CD4-positive, alpha-beta T cell treated with Interleukin-6 at 100 ng/mL for 8 hours (primary cell): ENCODE measurements at regions not wholly inside any gene's neighbourhood (a gene's known extent, or its start where the extent isn't known, plus 50 kb on each side); places are given as distances from the start of the nearest gene placed in this dataset.

Experiments used
- DNase-seq: peaks from one replicate; pipeline ENCODE4 v3.0.0-alpha.2; 2020; ENCODE audit warnings: mixed read lengths, low spot score

DNA sequence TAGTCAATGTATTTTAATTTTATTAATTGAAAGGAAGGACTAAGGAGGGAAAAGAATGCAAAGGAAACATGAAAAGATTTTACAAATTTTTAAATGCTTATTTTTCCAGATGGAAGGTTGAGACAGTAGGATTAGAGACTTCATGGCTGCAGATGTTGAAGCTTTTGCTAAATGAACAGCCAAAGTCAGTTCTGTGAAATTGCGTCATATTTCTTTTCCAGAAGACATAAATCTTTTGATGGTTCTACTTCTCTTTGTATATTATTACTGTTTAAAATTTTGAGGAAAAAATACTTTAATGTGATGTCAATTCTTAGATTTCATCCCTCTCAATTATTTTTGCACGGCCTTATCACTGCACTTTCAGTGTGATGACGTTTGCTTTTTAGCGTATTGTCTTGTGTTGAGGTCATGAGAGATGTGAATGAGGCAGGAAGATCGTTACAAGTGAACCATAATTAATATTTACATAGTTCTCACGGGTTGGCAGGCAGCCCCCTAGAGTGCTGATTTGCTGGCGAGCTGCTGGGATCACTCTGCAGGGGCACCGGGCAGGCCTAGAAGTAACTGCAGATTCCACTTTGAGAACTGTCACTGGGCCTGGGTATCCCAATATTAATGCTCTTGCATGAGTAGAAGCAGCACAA lies 158.1 kb downstream of the TBXT start:
- no peak for DNase-seq

DNA sequence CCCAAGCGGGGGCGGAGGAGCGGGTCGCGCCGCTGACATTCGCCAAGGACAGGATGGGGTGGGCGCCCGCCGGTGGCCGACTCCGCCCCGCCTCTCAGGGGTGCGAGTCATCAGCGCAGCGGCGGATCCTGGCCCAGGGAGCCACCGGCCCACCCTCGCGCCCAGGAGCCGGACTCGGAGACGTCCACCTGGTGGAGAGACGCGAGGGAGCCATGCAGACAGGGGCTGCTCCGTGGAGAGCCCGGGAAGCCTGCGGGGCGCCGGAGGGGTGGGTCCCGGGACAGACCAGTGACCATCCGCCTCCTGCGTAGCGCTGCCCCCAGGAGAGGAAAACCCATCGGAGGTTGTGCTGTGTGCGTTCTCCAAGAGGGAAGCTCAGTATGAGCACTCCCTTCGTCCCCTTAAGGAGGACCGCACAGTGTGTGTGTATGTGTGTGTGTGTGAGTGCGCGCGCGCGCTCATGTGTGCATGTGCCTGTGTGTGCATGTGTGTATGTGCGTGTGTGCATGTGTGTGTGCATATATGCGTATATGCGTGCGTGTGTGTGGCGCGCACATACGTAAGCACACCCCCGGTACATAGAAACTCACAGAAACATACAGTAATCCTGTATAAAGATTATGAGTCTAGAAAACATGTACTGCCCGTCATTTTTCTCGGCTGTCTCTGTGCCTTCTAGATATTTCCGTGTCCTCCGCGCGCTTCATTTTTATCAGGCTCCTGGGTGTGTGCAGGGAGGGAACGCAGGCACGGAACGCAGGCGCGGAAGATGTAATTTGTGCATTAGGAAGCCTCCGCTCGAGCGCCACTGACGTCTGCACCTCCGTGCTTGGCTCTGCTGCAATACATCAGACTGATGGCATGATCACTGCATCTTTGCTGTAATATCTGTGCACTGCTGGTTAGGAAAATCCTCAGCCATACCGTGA lies 158.9 kb downstream of the TBXT start:
- no peak for DNase-seq

DNA sequence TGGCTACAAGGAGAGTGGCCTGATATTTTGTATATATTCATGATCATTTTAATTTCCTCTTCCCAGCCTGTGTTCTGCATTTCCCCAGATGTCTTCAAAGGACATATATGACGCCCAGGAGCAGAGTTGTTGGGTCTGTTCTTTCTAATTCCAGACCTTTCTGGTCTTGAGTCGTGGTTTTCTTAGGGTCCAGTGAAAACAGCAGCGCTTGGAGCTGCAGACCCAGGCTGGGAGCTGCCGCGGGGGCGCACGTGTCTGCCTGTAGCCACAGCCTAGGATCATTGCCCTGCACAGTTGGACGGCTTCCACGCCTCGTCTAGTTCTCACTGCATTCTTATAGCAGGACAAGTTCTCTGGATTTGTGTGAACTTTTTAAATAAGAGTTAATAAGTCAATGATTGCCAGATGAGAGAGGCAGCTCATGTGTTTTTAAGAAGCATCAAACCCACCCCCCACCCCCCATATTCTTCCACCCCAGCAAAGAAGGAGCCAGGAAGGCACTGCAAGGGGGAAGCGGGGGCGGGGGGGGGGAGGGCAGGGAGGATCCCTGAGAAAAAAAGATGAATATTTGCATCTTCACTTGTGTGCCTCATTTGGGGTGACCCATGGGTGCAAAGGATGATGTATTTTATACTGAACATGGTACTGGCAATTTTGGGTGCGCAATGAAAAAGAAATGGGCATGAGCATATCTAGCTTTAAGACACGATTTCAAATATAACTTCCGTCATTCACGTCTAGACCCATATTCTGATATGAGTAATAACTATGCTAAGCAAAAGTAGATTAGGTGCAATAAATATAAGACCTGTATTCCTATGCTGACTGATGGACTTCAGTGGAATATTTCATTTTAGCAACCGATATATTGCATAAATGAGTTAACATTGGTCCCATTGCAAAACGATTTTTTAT lies 160.0 kb downstream of the TBXT start:
- DNase-seq = no peak

DNA sequence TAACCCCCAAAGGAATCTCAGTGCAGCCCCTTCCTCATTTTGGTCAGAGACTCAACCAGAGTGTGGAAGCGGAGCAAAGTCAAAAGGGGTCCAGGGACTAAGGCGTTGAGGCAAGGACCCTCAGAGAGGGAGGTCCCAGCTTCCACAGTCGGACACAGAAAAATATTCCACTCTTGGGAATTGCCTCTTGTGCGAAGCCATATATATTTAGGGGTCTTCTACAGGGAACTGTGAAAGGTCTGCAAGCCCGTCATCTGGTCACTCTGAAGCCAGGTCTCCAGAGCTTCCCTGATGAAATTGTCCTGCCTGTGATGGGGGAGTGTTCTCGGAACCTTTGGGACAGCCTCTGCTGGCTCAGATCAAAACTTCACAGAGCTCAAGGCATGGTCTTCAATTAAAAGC lies 160.8 kb downstream of the TBXT start:
- DNase-seq = no peak

DNA sequence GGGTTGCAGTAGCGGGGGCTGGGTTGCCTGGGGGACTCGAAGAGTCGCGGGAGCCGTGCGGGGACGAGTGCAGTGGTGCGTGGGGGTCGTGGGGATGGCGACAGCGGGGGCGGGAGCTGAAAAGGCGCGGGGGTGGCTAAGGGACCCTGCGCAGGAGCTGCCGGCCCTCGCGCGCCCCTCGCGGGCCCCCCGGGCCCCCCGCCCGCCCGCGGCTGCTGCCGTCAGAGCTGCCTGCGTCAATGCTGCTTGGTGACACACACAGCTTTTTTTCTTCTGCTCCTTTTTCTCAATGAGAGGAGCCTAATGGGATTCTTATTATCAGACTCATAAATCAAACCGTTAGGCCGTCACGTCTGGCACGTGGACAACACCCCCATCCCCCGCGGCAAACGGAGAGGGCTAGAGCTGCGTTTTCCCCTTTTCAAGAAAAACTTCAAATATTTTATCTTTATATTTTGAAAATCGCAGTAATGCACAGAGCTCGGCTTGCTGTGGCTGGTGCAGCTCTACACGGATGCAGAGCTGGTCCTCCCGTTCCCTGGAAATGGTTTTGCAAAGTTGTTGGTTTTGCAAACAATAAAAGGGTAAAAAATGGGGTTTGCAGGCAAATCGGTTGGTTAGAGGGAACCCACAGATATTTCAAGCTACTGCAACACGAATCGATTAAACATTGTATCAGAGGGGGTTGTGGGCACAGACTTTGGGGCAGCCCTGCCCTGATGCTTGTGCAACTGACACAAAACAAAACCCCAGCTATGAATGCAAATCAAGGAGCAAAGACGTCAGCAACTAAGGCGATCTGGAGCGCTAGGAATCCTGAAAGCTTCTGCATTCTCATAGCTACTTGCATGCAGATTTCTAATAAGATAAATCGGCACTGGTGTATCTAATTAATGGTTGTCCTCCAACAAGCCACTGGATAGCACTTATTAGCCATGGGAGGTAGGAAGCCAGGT lies 161.4 kb downstream of the TBXT start:
- no peak for DNase-seq

DNA sequence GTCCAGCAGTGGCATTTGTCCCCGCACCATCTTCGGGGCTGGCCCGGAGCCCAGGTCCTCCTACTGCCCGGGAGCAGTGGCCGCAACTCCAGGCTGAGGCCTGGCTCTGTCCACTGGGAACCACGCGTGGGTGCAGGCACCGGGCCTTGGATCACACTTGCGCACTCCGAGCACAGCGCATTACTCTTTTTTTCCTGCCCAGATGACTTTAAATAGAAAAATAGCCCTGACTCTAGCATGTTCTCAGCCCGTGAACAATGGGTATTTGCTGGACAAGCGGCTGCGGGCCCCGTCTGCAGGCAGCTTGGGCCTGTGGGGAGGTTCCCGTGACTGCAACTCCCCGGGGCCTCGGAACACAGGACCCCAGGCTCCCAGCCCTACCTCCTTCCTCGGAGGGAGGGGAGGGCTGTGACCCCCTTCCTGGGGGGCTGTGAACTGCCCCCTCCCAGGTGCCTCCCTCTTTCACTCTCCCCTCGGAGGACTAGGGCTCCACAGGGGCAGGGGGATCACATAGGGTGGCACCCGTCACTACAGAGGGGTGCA lies 162.2 kb downstream of the TBXT start:
- no peak for DNase-seq

DNA sequence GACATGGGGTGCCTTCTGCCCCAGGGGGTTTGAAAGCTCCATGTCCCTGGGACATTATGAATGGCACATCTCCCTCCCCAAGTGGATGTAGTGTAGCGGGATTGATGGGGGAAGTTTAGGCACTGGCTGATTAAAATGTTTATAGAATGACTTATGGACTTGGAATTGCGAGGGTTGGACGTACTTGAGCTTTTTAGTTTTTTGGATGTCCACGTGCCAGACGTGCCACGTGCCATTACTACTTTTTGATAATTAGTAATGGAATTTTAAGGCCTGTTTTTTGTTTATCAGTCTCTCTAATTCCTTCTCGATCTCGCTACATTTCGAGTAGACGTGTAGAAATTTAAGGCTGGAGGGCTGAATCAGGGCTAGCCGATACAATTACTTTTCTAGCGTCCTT lies 162.8 kb downstream of the TBXT start:
- DNase-seq = no peak

DNA sequence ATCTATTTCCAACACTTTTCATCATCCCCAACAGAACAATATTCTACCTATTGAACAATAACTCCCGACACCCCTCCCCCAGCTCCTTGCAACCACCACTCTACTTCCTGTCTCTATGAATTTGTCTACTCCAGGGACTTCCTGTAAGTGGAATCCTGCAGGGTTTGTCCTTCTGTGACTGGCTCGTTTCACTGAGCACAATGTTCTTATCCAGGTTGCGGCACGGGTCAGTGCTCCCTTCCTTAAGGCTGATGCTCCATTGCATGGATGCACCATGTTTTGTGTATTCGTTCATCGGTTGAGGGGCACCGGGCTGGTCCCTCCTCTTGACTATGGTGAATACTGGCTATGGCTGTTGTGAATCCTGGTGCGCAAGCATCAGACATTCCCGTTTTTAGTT lies 163.2 kb downstream of the TBXT start:
- no peak for DNase-seq

DNA sequence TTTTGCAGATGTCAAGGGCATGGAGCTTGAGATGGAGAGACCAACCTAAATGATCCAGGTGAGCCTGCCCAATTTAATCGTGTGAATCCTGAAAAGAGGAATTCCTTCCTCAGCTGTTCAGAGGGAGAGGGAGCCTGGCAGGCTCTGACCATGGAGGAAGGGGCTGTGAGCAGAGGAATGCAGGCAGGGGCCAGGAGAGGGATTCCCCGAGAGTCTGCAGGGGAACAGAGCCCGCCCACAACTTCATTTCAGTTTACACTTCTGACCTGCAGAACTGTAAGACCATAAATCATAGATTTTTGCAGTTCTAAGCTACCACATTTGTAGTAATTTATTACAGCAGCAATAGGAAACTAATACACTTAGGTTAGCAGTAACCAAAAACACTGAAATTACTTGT lies 164.1 kb downstream of the TBXT start:
- no peak for DNase-seq

DNA sequence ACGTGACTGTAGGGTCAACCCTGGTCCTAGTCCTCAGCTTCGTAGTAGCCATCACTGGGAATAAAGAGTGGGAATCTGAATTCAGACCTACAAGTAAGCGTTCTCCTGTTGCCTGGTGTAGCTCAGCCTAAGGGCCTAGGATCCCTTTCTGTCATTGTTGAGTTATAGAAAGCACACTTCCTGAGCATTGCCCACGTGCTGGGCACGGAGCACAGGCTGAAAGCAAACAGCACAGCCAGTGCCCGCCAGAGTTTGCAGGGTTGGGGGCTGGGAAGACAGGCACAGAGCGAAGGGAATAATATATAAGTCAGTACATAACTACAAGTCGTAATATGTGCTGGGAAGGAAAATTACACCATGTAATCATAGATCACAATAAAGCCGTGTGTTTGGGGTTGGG lies 166.3 kb downstream of the TBXT start:
- DNase-seq = no peak

DNA sequence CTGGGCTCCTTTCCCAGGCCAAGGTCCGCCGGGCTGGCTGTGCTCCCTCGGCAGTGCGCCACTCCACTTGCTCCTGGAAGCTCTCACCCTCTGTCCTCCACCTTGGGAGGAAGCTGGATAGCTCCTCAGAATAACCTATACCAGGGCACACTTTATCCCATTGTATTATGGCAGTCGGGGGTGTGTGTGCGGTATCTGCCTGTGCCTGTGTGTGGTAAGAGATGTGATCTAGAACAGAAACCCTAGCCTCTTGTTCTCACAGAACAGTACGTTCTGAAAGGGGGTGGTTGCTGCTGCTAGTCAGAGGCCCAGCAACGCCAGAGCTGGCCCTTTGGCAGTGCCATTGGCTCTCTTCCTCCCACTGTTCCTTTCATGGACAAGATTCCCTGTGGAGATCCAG lies 168.4 kb downstream of the TBXT start:
- no peak for DNase-seq

DNA sequence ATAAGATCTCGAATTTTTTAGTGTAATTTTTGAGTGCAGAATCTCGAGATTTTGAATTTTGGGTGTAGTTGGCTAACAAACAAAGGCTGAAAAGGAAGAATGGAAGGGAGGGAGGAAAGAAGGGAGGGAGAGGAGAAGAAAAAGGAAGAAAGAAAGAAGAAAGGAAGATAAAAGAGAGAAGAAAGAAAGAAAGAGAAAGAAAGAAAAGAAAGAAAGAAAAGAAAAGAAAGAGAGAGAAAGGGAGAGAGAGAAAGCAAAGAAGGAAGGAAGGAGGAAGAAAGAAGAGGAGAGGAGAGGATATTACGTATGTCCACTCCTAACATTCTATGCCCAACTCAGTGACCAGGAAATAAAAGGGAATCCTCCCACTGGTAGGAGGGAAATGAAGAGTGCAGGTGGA lies 169.6 kb downstream of the TBXT start:
- no peak for DNase-seq

DNA sequence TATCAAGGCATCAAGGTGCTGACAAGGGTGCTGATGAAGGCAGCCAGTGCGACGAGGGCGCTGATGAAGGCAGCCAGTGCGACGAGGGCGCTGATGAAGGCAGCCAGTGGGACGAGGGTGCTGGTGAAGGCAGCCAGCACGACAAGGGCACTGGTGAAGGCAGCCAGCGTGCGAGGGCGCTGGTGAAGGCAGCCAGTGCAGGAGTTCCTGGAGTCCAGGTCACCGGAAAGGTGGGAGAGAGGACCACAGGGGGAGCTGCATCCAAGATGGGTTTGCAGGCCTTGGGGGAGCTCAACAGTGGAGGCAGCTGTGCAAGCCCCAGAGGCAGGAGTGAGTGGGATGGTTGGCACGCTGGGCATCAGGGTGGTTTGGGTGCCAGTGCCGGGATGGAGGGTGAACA lies 176.3 kb downstream of the TBXT start:
- no peak for DNase-seq

DNA sequence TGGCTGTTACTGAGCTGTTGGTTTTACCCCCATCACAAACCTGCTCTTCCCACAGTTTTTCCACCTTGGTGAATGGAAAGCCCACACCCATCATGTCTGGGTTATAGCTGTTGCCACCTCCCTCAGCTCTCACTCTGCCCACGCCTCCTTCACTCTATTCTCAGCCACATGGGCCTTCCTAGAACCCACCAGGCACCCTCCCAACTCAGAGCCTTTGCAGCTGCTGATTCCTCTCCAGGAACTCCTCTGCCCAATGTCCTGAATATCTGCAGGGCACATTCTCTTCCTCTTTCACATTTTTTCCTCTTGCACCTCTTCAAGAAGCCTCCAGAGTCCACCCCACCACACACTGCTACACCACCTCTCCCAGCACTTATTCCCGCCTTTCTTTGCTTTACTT lies 177.4 kb downstream of the TBXT start:
- no peak for DNase-seq

DNA sequence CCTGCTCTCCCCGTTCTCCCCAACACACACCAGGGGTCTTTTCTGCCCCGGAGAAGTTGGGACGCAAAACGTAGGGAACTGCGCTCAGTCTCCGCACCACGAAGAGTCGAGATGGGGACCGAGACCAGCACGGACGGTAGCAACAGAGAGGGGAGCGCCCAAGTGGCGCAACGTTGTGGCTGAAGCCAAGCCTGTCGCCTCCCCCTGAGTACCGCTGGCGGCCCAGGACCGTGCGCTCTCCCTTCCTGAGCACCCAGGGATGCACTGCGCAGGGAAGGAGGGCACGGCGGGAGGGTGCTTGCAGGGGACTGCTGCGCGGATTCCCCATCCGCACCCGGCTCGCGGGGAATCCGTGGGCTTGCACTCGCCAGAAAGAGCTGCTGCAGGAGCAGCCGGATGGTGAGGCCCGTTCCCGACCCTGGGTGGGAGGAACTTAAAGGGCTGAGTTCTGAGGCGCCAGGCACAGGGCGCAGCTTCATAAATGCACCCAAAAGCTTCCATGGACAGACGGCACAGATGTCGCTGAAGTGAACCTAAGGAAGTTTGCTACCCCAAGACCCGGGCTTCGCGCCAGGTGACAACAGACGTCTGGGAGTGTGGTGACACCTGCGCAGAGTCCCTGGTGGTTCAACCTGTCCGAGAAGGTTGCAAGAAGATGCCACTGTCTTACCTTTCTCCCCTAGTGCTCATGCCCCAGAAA lies 178.7 kb downstream of the TBXT start:
- DNase-seq = no peak

DNA sequence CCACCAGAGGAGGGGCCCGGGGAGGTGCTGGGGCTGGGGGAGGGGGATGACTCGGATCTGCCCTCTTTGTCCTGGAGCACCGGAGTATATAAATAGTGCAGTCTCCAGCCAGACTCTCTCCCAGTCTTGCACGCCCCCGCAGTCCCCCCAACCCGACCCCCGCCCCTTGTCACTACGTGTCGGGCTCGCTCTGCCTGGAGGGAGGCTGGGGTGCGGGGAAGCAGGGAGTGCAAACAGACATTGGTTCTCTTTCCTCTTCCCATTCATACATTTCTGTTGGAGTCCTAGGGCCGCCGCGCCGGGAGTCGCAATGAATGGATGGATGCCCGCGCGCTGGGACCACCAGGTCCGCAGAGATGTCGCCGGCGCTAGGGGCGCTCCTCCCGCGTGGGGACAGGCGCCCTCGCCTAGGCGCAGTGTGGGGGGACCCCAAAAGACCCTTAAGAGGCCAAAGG lies 179.3 kb downstream of the TBXT start:
- DNase-seq = no peak

DNA sequence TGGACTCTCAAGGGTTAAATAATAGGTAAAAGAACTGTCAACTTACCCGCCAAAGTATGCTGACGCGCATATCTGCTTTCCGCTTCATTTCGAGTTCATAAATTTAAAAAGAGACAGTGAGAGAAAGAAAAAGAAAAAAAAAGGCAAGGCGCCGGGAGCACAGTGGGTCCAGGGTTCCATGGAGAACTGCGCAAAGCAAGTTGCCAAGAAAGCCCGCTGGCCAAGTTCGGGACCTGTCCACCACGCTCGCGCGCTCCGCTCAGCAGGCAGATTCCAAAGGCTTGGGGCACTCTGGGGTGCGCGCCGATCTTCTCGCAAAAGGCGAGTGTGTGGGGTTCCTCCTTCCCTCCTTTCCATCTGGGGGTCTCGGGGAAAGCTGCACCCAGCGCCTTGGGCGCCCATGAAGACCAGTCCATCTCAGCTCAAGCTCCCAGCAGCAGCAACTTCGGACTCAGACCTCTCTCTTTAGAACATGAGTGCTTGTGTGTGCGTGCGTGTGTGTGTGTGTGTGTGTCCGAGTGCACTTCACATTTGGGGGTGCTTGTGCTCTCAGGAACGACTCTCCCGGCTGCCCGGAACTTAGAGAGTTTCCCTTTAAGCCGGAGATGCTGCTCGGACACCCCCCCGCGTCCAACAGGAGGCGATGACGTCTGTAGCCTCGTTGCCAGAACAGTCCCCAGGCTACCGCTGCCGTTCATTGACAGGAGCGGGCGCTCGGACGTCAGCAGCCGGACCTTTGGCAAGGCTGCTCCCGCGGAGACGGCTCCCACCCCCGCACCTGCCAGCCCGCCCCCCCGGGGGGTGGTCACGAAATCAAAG lies 180.0 kb downstream of the TBXT start:
- no peak for DNase-seq

DNA sequence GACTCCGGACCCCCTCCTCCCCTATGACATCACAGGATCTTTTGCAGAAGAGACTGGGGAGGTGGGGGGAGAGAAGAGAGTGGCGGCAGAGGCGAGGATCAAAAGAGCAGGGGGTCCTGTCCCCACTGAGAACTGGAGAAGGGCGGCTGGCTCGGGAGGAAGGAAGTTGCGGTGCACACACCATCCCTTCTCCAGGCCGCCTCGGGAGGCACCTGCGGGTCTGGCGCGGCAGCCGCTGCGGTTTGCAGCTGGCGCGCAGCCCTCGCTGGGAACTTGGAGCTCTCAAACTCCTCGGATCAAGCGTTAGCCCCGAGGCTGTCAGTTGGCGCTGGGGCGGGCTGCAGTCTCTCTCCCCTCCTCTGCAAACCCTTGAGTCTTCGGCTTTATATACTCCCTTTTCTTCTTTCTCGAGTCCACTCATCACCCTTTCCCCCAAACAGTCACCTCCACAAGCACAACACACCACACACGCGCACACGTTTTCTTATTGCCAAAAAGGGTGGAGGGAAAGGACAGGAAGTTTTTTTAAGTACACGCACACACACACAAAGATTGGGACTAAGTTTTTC lies 180.7 kb downstream of the TBXT start:
- DNase-seq = no peak

DNA sequence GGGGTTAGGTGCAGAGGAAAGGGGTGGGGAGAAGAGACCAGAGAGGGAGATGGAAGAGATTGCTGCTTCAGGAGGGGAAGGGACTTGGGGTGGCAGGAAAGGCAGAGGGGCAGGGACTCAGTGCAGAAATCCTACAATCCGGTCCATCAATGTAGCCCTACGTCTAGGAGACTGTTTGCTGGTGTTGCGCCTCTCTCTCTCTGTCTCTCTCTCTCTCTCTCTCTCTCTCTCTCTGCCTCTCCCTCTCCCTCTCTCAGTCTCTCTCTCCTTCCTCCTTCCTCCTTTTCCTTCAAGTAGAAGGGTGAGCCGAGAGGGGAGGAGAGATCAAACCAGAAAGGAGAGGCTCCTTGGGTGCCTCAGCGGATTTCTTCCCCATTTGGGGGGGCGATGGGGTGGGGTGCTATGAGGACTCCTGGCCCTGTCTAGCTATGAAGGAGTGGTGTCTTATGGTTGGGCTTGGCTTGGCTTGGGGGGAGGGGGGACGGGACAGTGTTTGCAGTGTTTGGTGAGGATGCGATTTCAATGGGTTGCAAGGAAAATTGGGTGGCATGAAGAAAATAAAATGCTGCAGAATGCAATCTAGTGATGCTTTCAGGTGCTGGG lies 181.2 kb downstream of the TBXT start:
- no peak for DNase-seq
